ENCODE measurements at regions not wholly inside any gene's neighbourhood (a gene's known extent, or its start where the extent isn't known, plus 50 kb on each side); places are given as distances from the start of the nearest gene placed in this dataset.
"Not testable (repeated sequence)": the region's sequence is repeated elsewhere in the genome, so short reads cannot be mapped to it uniquely, and the experiment has no call there.

GRCh38 chr22:22759371-22759770, 115.0 kb downstream of the GGTLC2 start:
- ATAC-seq = no peak

DNA sequence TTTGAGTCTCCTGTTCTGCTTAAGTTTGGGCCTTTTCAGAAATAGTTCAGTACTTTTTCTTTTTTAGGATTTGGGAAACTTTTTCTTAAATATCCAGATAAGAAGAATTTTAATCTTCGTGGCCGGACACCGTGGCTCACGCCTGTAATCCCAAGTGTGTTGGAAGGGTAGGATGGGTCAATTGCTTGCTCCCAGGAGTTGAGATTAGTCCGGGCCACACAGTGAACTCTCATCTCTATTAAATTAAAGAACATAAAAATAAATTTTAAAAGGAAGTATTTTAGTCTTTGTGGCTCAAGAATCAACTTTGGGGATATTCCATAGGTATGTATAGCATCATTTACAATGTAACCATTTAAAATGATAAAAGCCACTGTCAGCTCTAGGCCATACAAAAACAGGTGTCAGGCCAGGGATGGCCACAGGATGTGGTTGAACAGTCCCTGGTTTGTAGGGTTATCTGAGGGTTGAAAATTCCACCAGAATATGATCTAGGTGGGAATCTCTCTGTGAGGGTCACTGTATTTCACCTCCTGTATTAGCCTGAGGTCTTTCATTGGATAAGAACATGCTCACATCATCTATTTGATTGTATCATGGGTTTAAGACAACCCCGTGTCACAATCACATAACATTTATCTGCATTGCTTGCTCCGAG, 115.6 kb downstream of the GGTLC2 start:
- ATAC-seq = no peak

DNA sequence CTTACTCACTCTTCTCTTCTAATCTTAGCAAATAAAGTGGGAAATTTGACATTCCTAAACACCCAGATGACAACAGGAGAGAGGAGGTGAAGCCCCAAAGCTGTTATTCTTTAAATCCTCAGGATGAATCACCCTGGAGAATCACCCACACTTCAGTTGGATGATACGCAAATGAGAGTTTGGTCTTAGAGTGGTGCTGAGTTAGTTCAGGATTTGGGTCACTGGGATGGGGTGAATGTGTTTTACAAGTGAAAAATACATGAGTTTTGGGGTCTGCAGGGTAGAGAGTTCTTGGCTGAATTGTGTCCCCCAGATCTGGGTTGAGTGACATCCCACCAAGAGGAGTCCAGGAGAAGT, 117.2 kb downstream of the GGTLC2 start:
- ATAC-seq = no peak

- no peak for ATAC-seq
These were observed 117.8 kb downstream of the GGTLC2 start for GRCh38 chr22:22761963-22762772.

DNA sequence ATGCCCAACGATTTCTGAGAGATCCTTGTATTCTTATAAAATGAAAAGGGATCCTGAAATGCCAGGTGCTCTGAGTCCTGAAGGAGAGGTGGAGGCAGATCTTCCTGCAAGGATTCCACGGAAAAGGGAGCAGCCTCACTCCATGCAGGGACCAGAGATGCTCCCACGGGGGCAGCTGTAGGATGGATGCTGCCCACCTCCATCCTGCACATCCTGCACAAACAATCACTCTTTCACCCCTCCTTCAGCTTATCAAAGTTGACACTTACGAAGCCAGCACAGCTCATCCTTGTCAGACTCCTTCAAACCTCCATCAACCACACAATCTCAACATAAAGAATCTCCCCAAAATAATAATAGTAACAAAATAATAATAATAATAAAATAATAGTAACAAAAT, 119.1 kb downstream of the GGTLC2 start:
- ATAC-seq = no peak

GRCh38 chr22:22764085-22764484, 119.7 kb downstream of the GGTLC2 start:
- ATAC-seq = no peak

DNA sequence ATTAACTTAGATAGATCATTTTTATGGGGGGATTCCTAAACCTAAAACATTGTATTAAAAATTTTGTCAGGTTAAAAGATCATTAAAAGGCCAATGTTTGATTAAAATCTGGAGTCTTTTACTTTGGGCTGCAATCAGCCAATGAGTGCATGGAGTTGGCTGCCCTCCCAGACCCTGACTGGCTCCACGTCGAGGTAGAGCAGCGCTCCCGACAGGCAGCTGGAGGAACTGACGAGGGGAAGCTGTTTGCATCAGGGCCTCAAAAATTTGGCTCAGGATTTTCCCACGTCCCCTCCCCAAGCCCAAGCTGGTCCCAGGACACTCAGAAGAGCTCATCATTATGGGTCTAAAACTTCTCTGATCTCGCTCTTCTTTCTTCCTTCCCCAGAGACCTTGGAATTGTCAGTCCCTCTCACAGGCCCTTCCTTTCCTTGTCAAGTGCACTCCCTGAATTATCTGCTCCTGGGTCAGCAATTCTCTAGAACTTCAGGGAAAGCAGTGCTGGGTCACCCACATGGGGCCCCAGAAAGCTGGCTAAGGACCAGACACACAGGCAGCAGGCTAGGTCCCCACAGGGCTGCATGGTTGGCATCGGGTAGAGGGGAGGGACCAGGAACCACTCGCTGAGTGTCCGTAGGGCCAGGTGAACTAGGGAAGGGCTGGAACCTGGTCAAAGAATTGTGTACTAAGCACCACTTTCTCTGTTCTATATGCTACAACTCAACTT, 119.6 kb upstream of the IGLL5 start:
- no peak for ATAC-seq

DNA sequence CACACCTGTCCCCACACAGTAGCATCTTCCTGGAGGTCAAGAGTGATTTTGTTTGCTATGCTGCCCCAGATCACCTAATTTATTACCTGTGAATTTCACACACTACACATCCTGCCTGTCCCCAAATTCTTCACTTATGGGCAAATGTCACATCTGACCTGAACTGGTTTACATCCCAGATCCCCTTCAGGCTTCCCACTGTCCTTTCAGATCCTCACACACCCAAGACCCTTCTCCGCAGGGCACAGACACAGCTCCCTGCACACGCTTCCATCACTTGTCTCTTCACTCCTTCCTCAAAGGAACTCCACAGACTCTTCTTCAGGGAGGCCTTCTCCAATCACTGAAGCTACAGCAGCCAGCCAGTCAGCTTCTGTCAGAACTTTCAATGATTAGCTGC, 118.7 kb upstream of the IGLL5 start:
- ATAC-seq = no peak

GRCh38 chr22:22769434-22770279, 118.0 kb upstream of the IGLL5 start:
- ATAC-seq = no peak

DNA sequence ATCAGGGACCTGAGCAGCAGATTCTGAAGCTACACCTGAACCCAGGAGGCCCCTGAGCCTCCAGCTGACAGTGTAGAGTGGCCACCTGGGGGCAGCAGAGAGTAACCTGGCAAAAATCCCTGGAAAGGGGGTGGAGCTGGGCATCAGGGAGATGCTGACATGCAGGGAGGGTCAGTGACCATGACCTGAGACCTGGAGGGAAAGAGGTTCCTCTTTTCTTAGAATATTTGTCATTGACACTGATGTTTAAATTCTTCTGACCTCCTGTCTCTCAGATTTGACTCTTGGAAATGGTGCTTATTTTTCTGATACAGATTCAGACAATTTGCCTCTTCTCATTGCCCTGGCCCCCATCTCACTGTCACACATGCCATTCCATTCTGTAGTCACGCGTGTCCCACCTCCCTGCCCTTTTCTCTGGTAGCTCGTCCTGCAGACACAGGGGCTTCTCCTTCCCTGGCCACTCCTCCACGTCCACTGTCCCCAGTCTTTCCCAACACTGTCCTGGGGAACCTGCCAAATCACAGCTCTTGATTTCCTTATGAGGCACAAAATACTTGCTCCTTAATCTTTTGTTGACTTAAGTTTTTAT, 117.2 kb upstream of the IGLL5 start:
- no peak for ATAC-seq

GRCh38 chr22:22770881-22771280, 116.7 kb upstream of the IGLL5 start:
- no peak for ATAC-seq

DNA sequence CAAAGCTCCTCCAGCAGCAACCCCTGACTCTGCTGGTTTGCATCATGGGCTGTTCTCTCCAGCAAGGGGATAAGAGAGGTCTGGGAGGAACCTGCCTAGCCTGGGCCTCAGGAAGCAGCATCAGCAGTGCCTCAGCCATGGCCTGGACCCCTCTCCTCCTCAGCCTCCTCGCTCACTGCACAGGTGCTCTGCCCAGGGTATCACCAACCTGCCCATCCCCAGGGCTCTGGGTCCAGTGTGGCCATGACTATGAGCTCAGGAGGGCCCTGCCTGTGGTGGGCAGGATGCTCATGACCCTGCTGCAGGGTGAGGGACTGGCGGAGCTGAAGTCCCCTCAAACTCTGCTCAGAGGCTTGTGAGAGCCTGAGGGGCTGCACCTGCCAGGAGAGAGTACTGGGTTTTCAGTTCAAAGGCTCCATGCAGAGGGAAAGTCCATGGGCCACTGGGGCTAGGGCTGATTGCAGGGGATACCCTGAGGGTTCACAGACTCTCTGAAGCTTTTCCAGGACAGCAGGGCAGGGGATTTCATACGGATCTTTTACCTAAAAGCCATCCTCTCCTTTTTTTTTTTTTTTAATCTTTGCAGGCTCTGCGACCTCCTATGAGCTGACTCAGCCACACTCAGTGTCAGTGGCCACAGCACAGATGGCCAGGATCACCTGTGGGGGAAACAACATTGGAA, 115.8 kb upstream of the IGLL5 start:
- no peak for ATAC-seq

GRCh38 chr22:22772396-22772795, 115.2 kb upstream of the IGLL5 start:
- no peak for ATAC-seq

GRCh38 chr22:22772883-22773282, 114.7 kb upstream of the IGLL5 start:
- no peak for ATAC-seq

GRCh38 chr22:22773427-22773826, 114.2 kb upstream of the IGLL5 start:
- ATAC-seq = no peak

GRCh38 chr22:22773979-22774604, 113.5 kb upstream of the IGLL5 start:
- no peak for ATAC-seq

GRCh38 chr22:22774762-22775161, 112.9 kb upstream of the IGLL5 start:
- ATAC-seq = not testable (repeated sequence)

GRCh38 chr22:22776121-22776520, 111.5 kb upstream of the IGLL5 start:
- no peak for ATAC-seq

DNA sequence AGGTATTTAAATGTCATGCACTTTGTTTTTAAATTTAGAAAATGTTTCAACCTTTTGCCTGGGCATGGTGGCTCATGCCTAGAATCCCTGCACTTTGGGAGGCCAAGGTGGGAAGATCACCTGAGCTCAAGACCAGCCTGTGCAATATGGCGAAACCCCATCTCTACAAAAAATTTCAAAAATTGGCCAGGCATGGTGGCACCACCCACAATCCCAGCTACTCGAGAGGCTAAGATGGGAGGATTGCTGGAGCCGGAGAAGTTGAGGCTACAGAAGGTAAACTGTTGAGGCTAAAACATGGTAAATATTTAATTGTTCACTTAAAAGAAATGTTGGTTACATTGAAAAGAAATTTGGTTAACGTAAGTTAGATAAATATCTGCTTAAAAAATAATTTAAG, 108.4 kb upstream of the IGLL5 start:
- no peak for ATAC-seq

- no peak for ATAC-seq
These were observed 104.0 kb upstream of the IGLL5 start for GRCh38 chr22:22783575-22783974.

All from activated CD4-positive, CD25-positive, alpha-beta regulatory T cell treated with anti-CD3 and anti-CD28 coated beads, Interleukin-2, amount 50 U/mL, for 24 hours (primary cell).